ENCODE measurements at regions not wholly inside any gene's neighbourhood (a gene's known extent, or its start where the extent isn't known, plus 50 kb on each side); places are given as distances from the start of the nearest gene placed in this dataset.
"Not testable (repeated sequence)": the region's sequence is repeated elsewhere in the genome, so short reads cannot be mapped to it uniquely, and the experiment has no call there.

- H3K4me1 Mint-ChIP-seq (ENCODE audit: low read depth): no peaks in the 10 kb centered on the region
- DNase-seq (no peak), ATAC-seq (no peak)
- H3K9me3 Mint-ChIP-seq: no peaks in the 10 kb centered on the region
- H3K4me3 Mint-ChIP-seq: no peak overlapping the region
- H3K27me3 Mint-ChIP-seq (ENCODE audit: low read depth): peaks cover 23% of the 10 kb centered on the region
- H3K36me3 Mint-ChIP-seq (ENCODE audit: insufficient read depth): no peaks in the 10 kb centered on the region
Observed at GRCh38 chr6:1445650-1446330, 56.4 kb downstream of the FOXF2 start.

GRCh38 chr6:1449896-1450295, 60.5 kb downstream of the FOXF2 start:
- Mint-ChIP-seq H3K9me3 (peaks cover 8% of the 10 kb centered on the region), H3K27me3 (ENCODE audit: low read depth) (peaks cover 32% of the 10 kb centered on the region), H3K4me1 (ENCODE audit: low read depth) (no peaks in the 10 kb centered on the region), H3K4me3 (no peak overlapping the region), H3K36me3 (ENCODE audit: insufficient read depth) (no peaks in the 10 kb centered on the region)
- no peak for DNase-seq
- ATAC-seq: no peak

- Mint-ChIP-seq H3K4me1 (ENCODE audit: low read depth) (no peaks in the 10 kb centered on the region), H3K36me3 (ENCODE audit: insufficient read depth) (no peaks in the 10 kb centered on the region), H3K9me3 (peaks cover 8% of the 10 kb centered on the region), H3K27me3 (ENCODE audit: low read depth) (peaks cover 28% of the 10 kb centered on the region), H3K4me3 (no peak overlapping the region)
- DNase-seq (no peak), ATAC-seq (no peak)
Observed at GRCh38 chr6:1453024-1453423, 63.6 kb downstream of the FOXF2 start.

- H3K4me3 Mint-ChIP-seq; H3K4me1 Mint-ChIP-seq (ENCODE audit: low read depth); DNase-seq; H3K9me3 Mint-ChIP-seq; H3K36me3 Mint-ChIP-seq (ENCODE audit: insufficient read depth); ATAC-seq: not testable (repeated sequence)
- peaks cover 10% of the 10 kb centered on the region for H3K27me3 Mint-ChIP-seq (ENCODE audit: low read depth)
Observed at GRCh38 chr6:1456816-1457215, 67.4 kb downstream of the FOXF2 start.

- Mint-ChIP-seq H3K36me3 (ENCODE audit: insufficient read depth) (no peaks in the 10 kb centered on the region), H3K4me3 (no peak overlapping the region), H3K27me3 (ENCODE audit: low read depth) (peaks cover 6% of the 10 kb centered on the region), H3K9me3 (no peaks in the 10 kb centered on the region), H3K4me1 (ENCODE audit: low read depth) (no peaks in the 10 kb centered on the region)
- no peak for ATAC-seq
- DNase-seq: no peak
Observed at GRCh38 chr6:1461207-1461606, 71.8 kb downstream of the FOXF2 start.

GRCh38 chr6:1461736-1462135, 72.4 kb downstream of the FOXF2 start:
- Mint-ChIP-seq H3K9me3 (no peaks in the 10 kb centered on the region), H3K4me1 (ENCODE audit: low read depth) (no peaks in the 10 kb centered on the region), H3K36me3 (ENCODE audit: insufficient read depth) (no peaks in the 10 kb centered on the region), H3K4me3 (no peak overlapping the region), H3K27me3 (ENCODE audit: low read depth) (peaks cover 6% of the 10 kb centered on the region)
- no peak for DNase-seq
- no peak for ATAC-seq

- H3K9me3 Mint-ChIP-seq: no peaks in the 10 kb centered on the region
- H3K27me3 Mint-ChIP-seq (ENCODE audit: low read depth): peaks cover 12% of the 10 kb centered on the region
- no peaks in the 10 kb centered on the region for H3K36me3 Mint-ChIP-seq (ENCODE audit: insufficient read depth)
- no peak overlapping the region for H3K4me3 Mint-ChIP-seq
- no peak for DNase-seq
- ATAC-seq: no peak
- H3K4me1 Mint-ChIP-seq (ENCODE audit: low read depth): no peaks in the 10 kb centered on the region
Observed at GRCh38 chr6:1463275-1463674, 73.9 kb downstream of the FOXF2 start.

- DNase-seq (no peak), ATAC-seq (no peak)
- Mint-ChIP-seq H3K36me3 (ENCODE audit: insufficient read depth) (no peaks in the 10 kb centered on the region), H3K4me1 (ENCODE audit: low read depth) (no peaks in the 10 kb centered on the region), H3K4me3 (no peak overlapping the region), H3K9me3 (no peaks in the 10 kb centered on the region), H3K27me3 (ENCODE audit: low read depth) (peaks cover 13% of the 10 kb centered on the region)
Observed at GRCh38 chr6:1463751-1464426, 74.5 kb downstream of the FOXF2 start.

GRCh38 chr6:1464781-1465370, 75.5 kb downstream of the FOXF2 start:
- H3K36me3 Mint-ChIP-seq (ENCODE audit: insufficient read depth): no peaks in the 10 kb centered on the region
- peaks cover 18% of the 10 kb centered on the region for H3K27me3 Mint-ChIP-seq (ENCODE audit: low read depth)
- no peaks in the 10 kb centered on the region for H3K9me3 Mint-ChIP-seq
- no peaks in the 10 kb centered on the region for H3K4me1 Mint-ChIP-seq (ENCODE audit: low read depth)
- H3K4me3 Mint-ChIP-seq: no peak overlapping the region
- no peak for DNase-seq
- no peak for ATAC-seq

GRCh38 chr6:1468126-1468525, 78.8 kb downstream of the FOXF2 start:
- no peaks in the 10 kb centered on the region for H3K36me3 Mint-ChIP-seq (ENCODE audit: insufficient read depth)
- H3K27me3 Mint-ChIP-seq (ENCODE audit: low read depth): peaks cover 23% of the 10 kb centered on the region
- no peaks in the 10 kb centered on the region for H3K9me3 Mint-ChIP-seq
- no peaks in the 10 kb centered on the region for H3K4me1 Mint-ChIP-seq (ENCODE audit: low read depth)
- no peak for ATAC-seq
- no peak for DNase-seq
- no peak overlapping the region for H3K4me3 Mint-ChIP-seq

- Mint-ChIP-seq H3K9me3 (no peaks in the 10 kb centered on the region), H3K36me3 (ENCODE audit: insufficient read depth) (no peaks in the 10 kb centered on the region), H3K4me3 (no peak overlapping the region), H3K4me1 (ENCODE audit: low read depth) (no peaks in the 10 kb centered on the region), H3K27me3 (ENCODE audit: low read depth) (peaks cover 26% of the 10 kb centered on the region)
- DNase-seq (no peak), ATAC-seq (no peak)
Observed at GRCh38 chr6:1470040-1470439, 80.7 kb downstream of the FOXF2 start.

GRCh38 chr6:1472643-1473042, 83.3 kb downstream of the FOXF2 start:
- H3K36me3 Mint-ChIP-seq (ENCODE audit: insufficient read depth): no peaks in the 10 kb centered on the region
- H3K4me1 Mint-ChIP-seq (ENCODE audit: low read depth): no peaks in the 10 kb centered on the region
- peaks cover 26% of the 10 kb centered on the region for H3K27me3 Mint-ChIP-seq (ENCODE audit: low read depth)
- DNase-seq (no peak), ATAC-seq (no peak)
- H3K4me3 Mint-ChIP-seq: no peak overlapping the region
- no peaks in the 10 kb centered on the region for H3K9me3 Mint-ChIP-seq

GRCh38 chr6:1473166-1473565, 83.8 kb downstream of the FOXF2 start:
- H3K4me1 Mint-ChIP-seq (ENCODE audit: low read depth): no peaks in the 10 kb centered on the region
- no peaks in the 10 kb centered on the region for H3K36me3 Mint-ChIP-seq (ENCODE audit: insufficient read depth)
- H3K9me3 Mint-ChIP-seq: no peaks in the 10 kb centered on the region
- no peak for DNase-seq
- ATAC-seq: no peak
- H3K4me3 Mint-ChIP-seq: no peak overlapping the region
- H3K27me3 Mint-ChIP-seq (ENCODE audit: low read depth): peaks cover 21% of the 10 kb centered on the region

- Mint-ChIP-seq H3K4me3 (no peak overlapping the region), H3K27me3 (ENCODE audit: low read depth) (peaks cover 19% of the 10 kb centered on the region), H3K9me3 (no peaks in the 10 kb centered on the region), H3K36me3 (ENCODE audit: insufficient read depth) (no peaks in the 10 kb centered on the region), H3K4me1 (ENCODE audit: low read depth) (no peaks in the 10 kb centered on the region)
- DNase-seq (no peak), ATAC-seq (no peak)
Observed at GRCh38 chr6:1473598-1473997, 84.2 kb downstream of the FOXF2 start.

- no peaks in the 10 kb centered on the region for H3K4me1 Mint-ChIP-seq (ENCODE audit: low read depth)
- H3K9me3 Mint-ChIP-seq: no peaks in the 10 kb centered on the region
- ATAC-seq (no peak), DNase-seq (no peak)
- H3K36me3 Mint-ChIP-seq (ENCODE audit: insufficient read depth): no peaks in the 10 kb centered on the region
- peaks cover 15% of the 10 kb centered on the region for H3K27me3 Mint-ChIP-seq (ENCODE audit: low read depth)
- H3K4me3 Mint-ChIP-seq: no peak overlapping the region
Observed at GRCh38 chr6:1474205-1474604, 84.8 kb downstream of the FOXF2 start.
